ENCODE measurements at regions not wholly inside any gene's neighbourhood (a gene's known extent, or its start where the extent isn't known, plus 50 kb on each side); places are given as distances from the start of the nearest gene placed in this dataset.

- TF ChIP-seq, protein P1, sequence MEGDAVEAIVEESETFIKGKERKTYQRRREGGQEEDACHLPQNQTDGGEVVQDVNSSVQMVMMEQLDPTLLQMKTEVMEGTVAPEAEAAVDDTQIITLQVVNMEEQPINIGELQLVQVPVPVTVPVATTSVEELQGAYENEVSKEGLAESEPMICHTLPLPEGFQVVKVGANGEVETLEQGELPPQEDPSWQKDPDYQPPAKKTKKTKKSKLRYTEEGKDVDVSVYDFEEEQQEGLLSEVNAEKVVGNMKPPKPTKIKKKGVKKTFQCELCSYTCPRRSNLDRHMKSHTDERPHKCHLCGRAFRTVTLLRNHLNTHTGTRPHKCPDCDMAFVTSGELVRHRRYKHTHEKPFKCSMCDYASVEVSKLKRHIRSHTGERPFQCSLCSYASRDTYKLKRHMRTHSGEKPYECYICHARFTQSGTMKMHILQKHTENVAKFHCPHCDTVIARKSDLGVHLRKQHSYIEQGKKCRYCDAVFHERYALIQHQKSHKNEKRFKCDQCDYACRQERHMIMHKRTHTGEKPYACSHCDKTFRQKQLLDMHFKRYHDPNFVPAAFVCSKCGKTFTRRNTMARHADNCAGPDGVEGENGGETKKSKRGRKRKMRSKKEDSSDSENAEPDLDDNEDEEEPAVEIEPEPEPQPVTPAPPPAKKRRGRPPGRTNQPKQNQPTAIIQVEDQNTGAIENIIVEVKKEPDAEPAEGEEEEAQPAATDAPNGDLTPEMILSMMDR (IDR thresholded peaks at IDR 0.05; ENCODE audit: low read depth, low read length) = no peak
- no peak for TF ChIP-seq EZH2phosphoT487 (IDR thresholded peaks at IDR 0.05; ENCODE audit: low read depth)
These were observed 415.4 kb upstream of the KLHL1 start for GRCh38 chr13:70523622-70524021.

All from OCI-LY3 (cell line).